ENCODE measurements at regions not wholly inside any gene's neighbourhood (a gene's known extent, or its start where the extent isn't known, plus 50 kb on each side); places are given as distances from the start of the nearest gene placed in this dataset.

GRCh38 chr3:20325563-20325962 lies 139.6 kb upstream of the SGO1 start:
- Histone ChIP-seq H3K27ac (ENCODE audit: low read length) (no peak overlapping the region), H3K4me1 (ENCODE audit: control insufficient read depth, low read depth, low read length) (peaks cover 8% of the 10 kb centered on the region), H3K27me3 (ENCODE audit: control insufficient read depth, insufficient read depth, low read length) (no peaks in the 10 kb centered on the region), H3K9me3 (ENCODE audit: control insufficient read depth, low read depth, low read length) (no peaks in the 10 kb centered on the region), H3K36me3 (ENCODE audit: control insufficient read depth, low read depth, low read length) (no peaks in the 10 kb centered on the region), H3K4me3 (ENCODE audit: low read length) (no peak overlapping the region), H3K9ac (ENCODE audit: low read length) (no peak overlapping the region)

GRCh38 chr3:20324664-20325478 lies 138.9 kb upstream of the SGO1 start:
- Histone ChIP-seq H3K9ac (ENCODE audit: low read length) (no peak overlapping the region), H3K4me1 (ENCODE audit: control insufficient read depth, low read depth, low read length) (peaks cover 4% of the 10 kb centered on the region), H3K9me3 (ENCODE audit: control insufficient read depth, low read depth, low read length) (no peaks in the 10 kb centered on the region), H3K27me3 (ENCODE audit: control insufficient read depth, insufficient read depth, low read length) (no peaks in the 10 kb centered on the region), H3K27ac (ENCODE audit: low read length) (no peak overlapping the region), H3K4me3 (ENCODE audit: low read length) (no peak overlapping the region), H3K36me3 (ENCODE audit: control insufficient read depth, low read depth, low read length) (no peaks in the 10 kb centered on the region)

GRCh38 chr3:20323307-20323927 lies 137.4 kb upstream of the SGO1 start:
- H3K27ac ChIP-seq (ENCODE audit: low read length), result no peak overlapping the region
- no peak overlapping the region for H3K4me3 ChIP-seq (ENCODE audit: low read length)
- no peaks in the 10 kb centered on the region for H3K4me1 ChIP-seq (ENCODE audit: control insufficient read depth, low read depth, low read length)

DNA sequence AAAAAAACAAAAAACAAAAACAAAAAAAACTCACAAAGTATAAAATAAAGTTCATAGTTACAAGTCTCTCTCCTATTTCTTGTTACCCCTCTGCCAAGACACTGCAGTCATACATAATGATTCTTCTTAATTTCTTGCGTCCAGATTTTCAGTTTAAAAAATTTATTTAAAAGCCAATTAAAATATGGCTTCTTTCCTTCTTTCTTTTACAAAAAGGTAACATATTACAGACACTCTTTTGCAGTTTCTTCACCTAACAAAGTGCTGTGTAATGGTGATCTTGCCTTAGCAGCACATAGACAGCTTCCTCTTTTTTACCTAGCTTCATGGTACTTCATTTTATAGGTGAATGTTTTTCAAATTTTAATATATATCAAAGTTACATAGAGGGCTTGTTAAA lies 136.1 kb upstream of the SGO1 start:
- Histone ChIP-seq H3K4me3 (ENCODE audit: low read length) (no peak overlapping the region), H3K27me3 (ENCODE audit: control insufficient read depth, insufficient read depth, low read length) (no peaks in the 10 kb centered on the region), H3K36me3 (ENCODE audit: control insufficient read depth, low read depth, low read length) (no peaks in the 10 kb centered on the region), H3K27ac (ENCODE audit: low read length) (no peak overlapping the region), H3K9me3 (ENCODE audit: control insufficient read depth, low read depth, low read length) (no peaks in the 10 kb centered on the region), H3K4me1 (ENCODE audit: control insufficient read depth, low read depth, low read length) (no peaks in the 10 kb centered on the region), H3K9ac (ENCODE audit: low read length) (no peak overlapping the region)

More at GRCh38 chr3:20323307-20323927, 137.4 kb upstream of the SGO1 start:
- no peaks in the 10 kb centered on the region for H3K27me3 ChIP-seq (ENCODE audit: control insufficient read depth, insufficient read depth, low read length)
- H3K9ac ChIP-seq (ENCODE audit: low read length), result no peak overlapping the region
- no peaks in the 10 kb centered on the region for H3K36me3 ChIP-seq (ENCODE audit: control insufficient read depth, low read depth, low read length)
- no peaks in the 10 kb centered on the region for H3K9me3 ChIP-seq (ENCODE audit: control insufficient read depth, low read depth, low read length)

GRCh38 chr3:20321391-20322047 lies 135.5 kb upstream of the SGO1 start:
- no peaks in the 10 kb centered on the region for H3K27me3 ChIP-seq (ENCODE audit: control insufficient read depth, insufficient read depth, low read length)
- no peak overlapping the region for H3K27ac ChIP-seq (ENCODE audit: low read length)
- H3K4me1 ChIP-seq (ENCODE audit: control insufficient read depth, low read depth, low read length), result no peaks in the 10 kb centered on the region
- H3K9me3 ChIP-seq (ENCODE audit: control insufficient read depth, low read depth, low read length), result no peaks in the 10 kb centered on the region
- H3K4me3 ChIP-seq (ENCODE audit: low read length), result no peak overlapping the region
- H3K36me3 ChIP-seq (ENCODE audit: control insufficient read depth, low read depth, low read length), result no peaks in the 10 kb centered on the region
- no peak overlapping the region for H3K9ac ChIP-seq (ENCODE audit: low read length)

- Histone ChIP-seq H3K36me3 (ENCODE audit: control insufficient read depth, low read depth, low read length) (no peaks in the 10 kb centered on the region), H3K4me1 (ENCODE audit: control insufficient read depth, low read depth, low read length) (no peaks in the 10 kb centered on the region), H3K4me3 (ENCODE audit: low read length) (no peak overlapping the region), H3K27me3 (ENCODE audit: control insufficient read depth, insufficient read depth, low read length) (no peaks in the 10 kb centered on the region), H3K9ac (ENCODE audit: low read length) (no peak overlapping the region), H3K9me3 (ENCODE audit: control insufficient read depth, low read depth, low read length) (no peaks in the 10 kb centered on the region), H3K27ac (ENCODE audit: low read length) (no peak overlapping the region)
These were observed 134.5 kb upstream of the SGO1 start for GRCh38 chr3:20320489-20320888.

DNA sequence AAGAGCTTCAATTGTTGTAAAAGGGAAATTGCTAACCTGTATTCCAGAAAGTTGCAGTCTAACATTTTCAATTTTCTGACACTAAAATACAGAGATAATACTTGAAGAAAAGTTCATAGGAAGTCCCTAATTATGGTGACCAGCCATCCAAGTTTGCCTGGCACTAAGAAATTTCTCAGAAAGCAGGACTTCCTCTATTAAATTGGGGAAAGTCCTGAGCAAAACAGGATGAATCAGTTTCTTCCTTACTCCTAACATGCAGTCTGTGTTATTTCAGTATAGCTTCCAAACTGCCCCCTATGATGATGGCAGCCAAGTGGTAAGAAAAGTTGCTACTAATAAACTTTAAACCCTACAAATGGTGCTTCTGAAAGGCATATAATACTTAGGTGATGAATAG lies 133.5 kb upstream of the SGO1 start:
- Histone ChIP-seq H3K36me3 (ENCODE audit: control insufficient read depth, low read depth, low read length) (no peaks in the 10 kb centered on the region), H3K27me3 (ENCODE audit: control insufficient read depth, insufficient read depth, low read length) (no peaks in the 10 kb centered on the region), H3K27ac (ENCODE audit: low read length) (no peak overlapping the region), H3K9ac (ENCODE audit: low read length) (no peak overlapping the region), H3K9me3 (ENCODE audit: control insufficient read depth, low read depth, low read length) (no peaks in the 10 kb centered on the region), H3K4me1 (ENCODE audit: control insufficient read depth, low read depth, low read length) (no peaks in the 10 kb centered on the region), H3K4me3 (ENCODE audit: low read length) (no peak overlapping the region)

DNA sequence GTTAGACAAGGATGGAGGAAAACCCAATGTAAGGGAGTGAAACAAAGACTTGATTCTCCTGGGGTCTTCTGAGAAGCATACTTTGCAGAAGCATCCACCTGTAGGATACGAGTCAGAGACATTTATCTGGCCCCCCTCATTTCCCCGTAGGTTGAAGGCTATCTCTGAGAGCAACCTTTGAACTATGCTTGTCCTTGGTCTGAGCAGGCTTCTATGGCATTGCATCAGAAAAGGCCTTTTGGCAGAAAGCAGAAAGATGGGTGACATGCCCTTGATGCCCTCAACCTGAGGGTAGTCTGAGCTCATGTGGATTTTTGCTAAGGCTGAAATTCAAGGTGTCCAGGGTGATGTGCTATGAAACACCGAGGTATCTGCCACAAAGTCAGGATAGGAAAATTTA lies 131.6 kb upstream of the SGO1 start:
- Histone ChIP-seq H3K9me3 (ENCODE audit: control insufficient read depth, low read depth, low read length) (no peaks in the 10 kb centered on the region), H3K27ac (ENCODE audit: low read length) (no peak overlapping the region), H3K9ac (ENCODE audit: low read length) (no peak overlapping the region), H3K27me3 (ENCODE audit: control insufficient read depth, insufficient read depth, low read length) (no peaks in the 10 kb centered on the region), H3K36me3 (ENCODE audit: control insufficient read depth, low read depth, low read length) (no peaks in the 10 kb centered on the region), H3K4me1 (ENCODE audit: control insufficient read depth, low read depth, low read length) (no peaks in the 10 kb centered on the region), H3K4me3 (ENCODE audit: low read length) (no peak overlapping the region)

DNA sequence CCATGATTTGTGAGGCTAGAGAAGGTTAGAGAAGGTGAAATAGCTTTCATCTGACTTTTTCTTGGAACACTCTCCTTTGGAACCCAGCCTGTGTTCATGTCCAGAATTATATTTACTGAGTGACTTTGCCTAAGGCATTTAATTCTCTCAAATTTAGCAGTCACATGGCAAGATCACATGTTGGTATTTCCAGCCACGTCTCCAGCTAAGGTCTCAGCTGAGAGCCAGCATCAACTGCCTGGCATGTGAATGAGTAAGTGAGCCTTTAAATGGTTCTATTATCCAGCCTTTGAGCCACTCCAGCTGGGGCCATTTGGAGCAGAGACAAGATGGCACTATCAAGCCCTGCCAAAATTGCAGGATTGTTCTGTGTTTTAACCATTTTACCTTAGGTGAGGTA lies 130.2 kb upstream of the SGO1 start:
- Histone ChIP-seq H3K4me1 (ENCODE audit: control insufficient read depth, low read depth, low read length) (no peaks in the 10 kb centered on the region), H3K27ac (ENCODE audit: low read length) (no peak overlapping the region), H3K9me3 (ENCODE audit: control insufficient read depth, low read depth, low read length) (no peaks in the 10 kb centered on the region), H3K27me3 (ENCODE audit: control insufficient read depth, insufficient read depth, low read length) (no peaks in the 10 kb centered on the region), H3K9ac (ENCODE audit: low read length) (no peak overlapping the region), H3K4me3 (ENCODE audit: low read length) (no peak overlapping the region), H3K36me3 (ENCODE audit: control insufficient read depth, low read depth, low read length) (no peaks in the 10 kb centered on the region)

DNA sequence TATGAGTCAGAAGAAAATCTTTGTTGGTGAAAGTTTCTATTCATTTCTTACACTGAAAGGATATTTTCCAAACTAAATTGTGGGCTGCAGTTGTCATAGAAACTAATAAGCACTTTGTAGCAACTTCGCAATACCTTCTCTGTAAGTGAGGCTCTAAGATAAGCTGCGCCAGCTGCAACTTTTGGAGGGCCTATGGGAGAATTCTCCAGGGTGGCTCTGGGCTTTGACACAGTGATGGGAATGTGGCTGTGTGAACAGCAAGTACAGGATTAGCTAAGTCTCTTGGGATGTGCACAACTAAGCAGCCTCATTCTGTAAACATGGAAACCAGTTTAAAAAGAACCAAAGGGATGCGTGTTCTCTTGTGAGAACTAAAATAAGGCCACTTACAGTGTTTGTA lies 124.6 kb upstream of the SGO1 start:
- no peaks in the 10 kb centered on the region for H3K4me1 ChIP-seq (ENCODE audit: control insufficient read depth, low read depth, low read length)
- no peak overlapping the region for H3K4me3 ChIP-seq (ENCODE audit: low read length)
- no peak overlapping the region for H3K9ac ChIP-seq (ENCODE audit: low read length)
- no peaks in the 10 kb centered on the region for H3K36me3 ChIP-seq (ENCODE audit: control insufficient read depth, low read depth, low read length)
- H3K27ac ChIP-seq (ENCODE audit: low read length), result no peak overlapping the region
- H3K9me3 ChIP-seq (ENCODE audit: control insufficient read depth, low read depth, low read length), result no peaks in the 10 kb centered on the region
- no peaks in the 10 kb centered on the region for H3K27me3 ChIP-seq (ENCODE audit: control insufficient read depth, insufficient read depth, low read length)

- Histone ChIP-seq H3K27ac (ENCODE audit: low read length) (no peak overlapping the region), H3K27me3 (ENCODE audit: control insufficient read depth, insufficient read depth, low read length) (no peaks in the 10 kb centered on the region), H3K9ac (ENCODE audit: low read length) (no peak overlapping the region), H3K9me3 (ENCODE audit: control insufficient read depth, low read depth, low read length) (peaks cover 5% of the 10 kb centered on the region), H3K4me1 (ENCODE audit: control insufficient read depth, low read depth, low read length) (no peaks in the 10 kb centered on the region), H3K36me3 (ENCODE audit: control insufficient read depth, low read depth, low read length) (no peaks in the 10 kb centered on the region), H3K4me3 (ENCODE audit: low read length) (no peak overlapping the region)
These were observed 121.4 kb upstream of the SGO1 start for GRCh38 chr3:20307383-20307782.

Data from iPS-18a (cell line).